GM18909 (cell line): ENCODE measurements at regions not wholly inside any gene's neighbourhood (a gene's known extent, or its start where the extent isn't known, plus 50 kb on each side); places are given as distances from the start of the nearest gene placed in this dataset.

Source experiments
- ATAC-seq: cut with Tn5 transposase; IDR thresholded peaks from one replicate; pipeline ENCODE4 v1.9.1; 2021; ENCODE audit warnings: mild to moderate bottlenecking; ENCODE audit not compliant: unreplicated experiment, poor library complexity

GRCh38 chr12:88408823-88409222 is 171.4 kb downstream of the KITLG start:
- no peak for ATAC-seq

- ATAC-seq: no peak
Observed at GRCh38 chr12:88409257-88409656, 171.0 kb downstream of the KITLG start.

GRCh38 chr12:88411689-88412088 is 168.6 kb downstream of the KITLG start:
- ATAC-seq: no peak

- ATAC-seq: no peak
Observed at GRCh38 chr12:88413646-88414045, 166.6 kb downstream of the KITLG start.

- no peak for ATAC-seq
Observed at GRCh38 chr12:88416155-88416554, 164.1 kb downstream of the KITLG start.

- no peak for ATAC-seq
Observed at GRCh38 chr12:88416786-88417185, 163.5 kb downstream of the KITLG start.

- ATAC-seq: no peak
Observed at GRCh38 chr12:88417531-88417930, 162.7 kb downstream of the KITLG start.

- no peak for ATAC-seq
Observed at GRCh38 chr12:88418856-88419497, 161.3 kb downstream of the KITLG start.

GRCh38 chr12:88419794-88420193 is 160.5 kb downstream of the KITLG start:
- ATAC-seq: no peak

GRCh38 chr12:88420457-88420856 is 159.8 kb downstream of the KITLG start:
- ATAC-seq: no peak

GRCh38 chr12:88424791-88425730 is 155.2 kb downstream of the KITLG start:
- ATAC-seq: no peak

GRCh38 chr12:88428350-88428749 is 151.9 kb downstream of the KITLG start:
- no peak for ATAC-seq

GRCh38 chr12:88431246-88431645 is 149.0 kb downstream of the KITLG start:
- ATAC-seq: no peak

- ATAC-seq: no peak
Observed at GRCh38 chr12:88432531-88433490, 147.5 kb downstream of the KITLG start.

- peak; percentile 73 for ATAC-seq
Observed at GRCh38 chr12:88433997-88434703, 146.1 kb downstream of the KITLG start.

GRCh38 chr12:88435334-88436076 is 144.8 kb downstream of the KITLG start:
- ATAC-seq: no peak

- ATAC-seq: no peak
Observed at GRCh38 chr12:88437226-88437625, 143.0 kb downstream of the KITLG start.
